GM20431 (cell line): ENCODE measurements at regions not wholly inside any gene's neighbourhood (a gene's known extent, or its start where the extent isn't known, plus 50 kb on each side); places are given as distances from the start of the nearest gene placed in this dataset.
"Not testable (repeated sequence)": the region's sequence is repeated elsewhere in the genome, so short reads cannot be mapped to it uniquely, and the experiment has no call there.

ENCODE experiments used
- in situ Hi-C: fragments of 300-500 bp; cut with MseI, MboI; formaldehyde crosslinking; loops from one replicate; pipeline ENCODE4 v1.15.0; 2020; ENCODE audit warnings: low sequenced_read_pairs; ENCODE audit not compliant: unreplicated experiment

GRCh38 chr11:70583781-70584218 is 185.5 kb downstream of the CTTN start:
- in situ Hi-C loops = no loop called here

GRCh38 chr11:70584498-70585235 is 186.3 kb downstream of the CTTN start:
- in situ Hi-C loops = no loop called here

DNA sequence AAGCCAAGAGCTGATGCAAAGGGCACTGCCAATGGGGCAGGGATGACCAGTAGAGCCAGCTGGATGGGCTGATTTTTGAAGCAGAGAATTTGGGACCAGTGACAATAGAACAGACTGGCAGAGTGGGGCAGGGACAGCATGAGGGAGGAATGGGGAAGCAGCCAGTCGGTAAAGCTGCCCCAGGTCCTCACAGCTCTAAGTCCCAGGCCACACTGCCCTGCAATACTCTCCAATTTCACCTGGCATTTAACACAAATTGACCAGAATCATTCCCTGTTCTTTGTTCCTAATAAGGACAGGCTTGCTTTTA is 186.9 kb downstream of the CTTN start:
- in situ Hi-C loops = no loop called here

- in situ Hi-C loops = no loop called here
Observed at GRCh38 chr11:70586261-70587074, 188.1 kb downstream of the CTTN start.

DNA sequence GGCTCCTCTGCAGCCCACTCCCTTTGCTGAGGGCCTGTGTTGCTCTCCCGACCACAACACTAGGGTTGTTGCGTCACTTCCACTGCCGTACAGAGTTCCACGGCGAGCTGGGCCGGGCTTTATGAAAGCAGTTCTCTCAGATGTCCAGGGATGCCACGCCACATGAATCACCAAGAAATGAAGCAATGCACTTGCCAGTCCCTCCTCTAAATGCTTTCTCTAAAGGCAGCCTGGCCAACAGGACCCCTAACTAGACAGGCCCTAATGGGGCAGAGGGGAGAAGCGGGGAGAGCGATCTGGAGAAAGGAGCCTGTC is 188.7 kb downstream of the CTTN start:
- in situ Hi-C loops = no loop called here

- in situ Hi-C loops = no loop called here
Observed at GRCh38 chr11:70590356-70590991, 192.1 kb downstream of the CTTN start.

GRCh38 chr11:70592641-70593165 is 194.4 kb downstream of the CTTN start:
- in situ Hi-C loops = no loop called here

DNA sequence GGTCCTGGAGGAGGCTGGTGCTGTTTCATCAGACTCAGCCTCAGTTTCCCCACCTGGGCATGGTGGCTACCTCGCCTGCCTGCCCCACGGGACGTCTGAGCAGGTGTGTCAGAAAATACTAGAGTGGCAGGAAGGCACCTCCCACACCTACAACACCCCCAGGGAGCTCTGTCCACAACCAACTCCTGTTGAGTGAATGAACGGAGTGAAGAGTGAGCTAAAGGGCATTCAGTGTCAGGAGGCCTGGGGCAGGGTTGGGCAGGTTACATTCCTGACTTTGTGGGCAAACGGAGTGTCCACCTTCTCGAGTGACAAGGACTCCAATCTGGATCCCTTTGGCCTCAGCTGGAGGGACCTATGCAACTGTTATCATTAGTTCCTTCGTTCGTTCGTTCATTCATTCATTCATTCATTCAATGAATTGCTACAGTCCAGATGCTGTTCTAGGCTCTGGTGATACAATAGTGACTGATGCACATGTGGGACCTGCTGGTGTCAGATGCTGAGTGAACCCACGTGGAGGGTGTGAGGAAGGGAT is 195.2 kb downstream of the CTTN start:
- in situ Hi-C loops = no loop called here

DNA sequence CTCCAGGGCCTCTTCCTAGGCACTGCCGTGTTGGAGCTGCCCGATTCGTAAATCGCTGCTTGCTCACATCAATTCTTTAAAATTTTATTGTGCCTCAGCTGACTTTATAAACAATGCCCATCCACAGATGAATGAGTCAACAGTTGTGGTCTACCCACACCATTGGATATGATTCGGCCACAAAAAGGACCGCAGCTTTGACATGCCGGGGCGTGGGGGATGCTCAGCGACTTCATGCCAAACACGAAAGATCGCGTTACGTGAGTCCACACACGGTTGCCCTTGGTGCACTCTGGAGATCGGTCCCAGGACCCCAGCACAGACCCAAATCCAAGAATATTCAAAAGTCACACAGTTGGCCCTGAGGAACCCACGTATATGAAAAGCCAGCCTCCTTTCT is 195.7 kb downstream of the CTTN start:
- in situ Hi-C loops = no loop called here

- in situ Hi-C loops = no loop called here
Observed at GRCh38 chr11:70594606-70595005, 196.3 kb downstream of the CTTN start.

DNA sequence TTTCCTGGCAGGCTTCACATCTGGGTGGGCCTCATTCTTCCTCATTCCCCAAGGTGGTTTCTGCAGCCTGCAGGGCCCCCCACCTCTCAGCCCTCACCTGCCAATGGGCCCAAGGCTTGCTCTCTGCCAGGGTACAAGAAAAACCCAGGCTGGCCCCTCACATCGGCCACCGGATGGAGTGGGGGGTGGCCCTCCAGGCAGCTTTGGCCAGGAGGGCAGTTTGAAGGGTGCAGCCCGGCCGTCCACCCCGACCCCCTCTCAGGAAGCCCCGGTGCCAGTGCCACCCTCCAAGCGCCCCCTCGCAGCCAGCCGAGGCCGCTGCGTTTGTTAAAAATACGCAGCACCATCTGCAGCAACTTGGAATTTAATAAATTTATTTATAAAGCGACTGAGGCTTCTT is 196.7 kb downstream of the CTTN start:
- in situ Hi-C loops = no loop called here

GRCh38 chr11:70595452-70595851 is 197.1 kb downstream of the CTTN start:
- in situ Hi-C loops = no loop called here

DNA sequence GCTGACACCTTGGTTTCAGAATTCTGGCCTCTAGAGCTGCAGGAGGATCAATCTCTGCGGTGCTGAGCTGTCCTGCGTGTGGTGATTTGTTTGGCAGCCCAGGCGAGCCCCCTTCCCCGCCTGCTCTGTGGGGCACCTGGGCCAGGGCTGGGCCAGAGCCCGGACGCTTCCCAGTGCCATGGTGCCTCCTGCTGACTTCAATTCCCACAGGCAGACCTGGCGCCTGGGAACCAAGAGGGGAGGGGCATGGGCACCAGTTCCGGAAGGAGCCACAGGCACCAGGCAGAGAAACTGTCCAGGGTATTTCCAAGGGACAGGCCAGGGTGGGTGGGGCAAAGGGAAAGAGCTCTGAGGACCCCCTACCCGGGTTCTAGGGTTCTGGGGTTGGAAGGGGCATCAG is 197.8 kb downstream of the CTTN start:
- in situ Hi-C loops = no loop called here

GRCh38 chr11:70597006-70597555 is 198.8 kb downstream of the CTTN start:
- in situ Hi-C loops = no loop called here

DNA sequence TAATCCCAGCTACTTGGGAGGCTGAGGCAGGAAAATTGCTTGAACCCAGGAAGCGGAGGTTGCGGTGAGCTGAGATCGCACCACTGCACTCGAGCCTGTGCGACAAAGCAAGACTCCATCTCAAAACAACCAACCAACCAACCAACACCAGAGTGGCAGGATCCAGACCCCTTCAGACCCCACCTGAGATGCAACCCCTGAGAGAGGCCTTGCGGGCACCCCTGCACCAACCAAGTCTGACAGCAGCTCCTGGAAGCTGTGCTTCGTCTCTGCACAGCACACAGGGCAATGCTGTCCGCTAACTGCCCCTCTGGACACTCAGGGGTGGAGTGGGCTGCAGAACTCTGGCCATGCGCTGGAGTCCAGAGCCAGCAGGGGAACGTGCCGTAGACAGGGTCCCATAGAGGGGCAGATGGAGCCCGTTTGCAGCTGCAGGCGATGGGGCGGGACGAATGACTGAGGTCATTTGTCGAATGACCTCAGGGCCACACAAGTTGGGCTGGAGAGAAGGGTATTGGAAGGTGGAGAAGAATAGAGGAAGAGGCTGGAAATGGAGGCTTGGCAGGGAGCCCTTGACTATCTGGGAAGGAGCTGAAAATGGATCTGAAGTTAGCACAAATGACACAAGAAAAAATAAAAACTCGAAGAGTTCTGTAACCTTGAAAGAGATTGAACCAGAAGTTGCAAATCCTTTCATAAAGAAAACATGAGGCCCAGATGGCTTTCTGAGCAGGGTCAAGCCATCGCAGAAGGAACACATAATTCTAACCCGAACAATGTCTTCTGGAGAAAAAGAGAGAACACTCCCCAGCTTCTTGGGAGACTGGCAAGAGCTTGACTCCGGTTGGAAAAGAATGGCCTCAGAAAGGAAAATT is 199.7 kb downstream of the CTTN start:
- in situ Hi-C loops = no loop called here

DNA sequence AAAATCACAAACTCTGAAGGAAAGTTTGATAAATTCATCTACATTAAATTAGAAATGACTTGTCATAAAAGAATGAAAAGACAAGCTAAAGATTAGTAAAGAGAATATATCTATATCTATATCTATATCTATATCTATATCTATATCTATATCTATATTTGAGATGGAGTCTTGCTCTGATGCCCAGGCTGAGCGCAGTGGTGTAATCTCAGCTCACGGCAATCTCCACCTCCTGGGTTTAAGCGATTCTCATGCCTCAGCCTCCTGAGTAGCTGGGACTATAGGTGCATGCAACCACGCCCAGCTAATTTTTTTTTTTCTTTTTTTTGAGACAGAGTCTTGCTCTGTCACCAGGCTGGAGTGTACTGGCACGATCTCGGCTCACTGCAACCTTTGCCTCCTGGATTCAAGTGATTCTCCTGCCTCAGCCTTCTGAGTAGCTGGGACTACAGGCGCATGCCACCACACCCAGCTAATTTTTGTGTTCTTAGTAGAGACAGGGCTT is 202.6 kb downstream of the CTTN start:
- in situ Hi-C loops = not testable (repeated sequence)

- in situ Hi-C loops = no loop called here
Observed at GRCh38 chr11:70601861-70602538, 203.7 kb downstream of the CTTN start.

DNA sequence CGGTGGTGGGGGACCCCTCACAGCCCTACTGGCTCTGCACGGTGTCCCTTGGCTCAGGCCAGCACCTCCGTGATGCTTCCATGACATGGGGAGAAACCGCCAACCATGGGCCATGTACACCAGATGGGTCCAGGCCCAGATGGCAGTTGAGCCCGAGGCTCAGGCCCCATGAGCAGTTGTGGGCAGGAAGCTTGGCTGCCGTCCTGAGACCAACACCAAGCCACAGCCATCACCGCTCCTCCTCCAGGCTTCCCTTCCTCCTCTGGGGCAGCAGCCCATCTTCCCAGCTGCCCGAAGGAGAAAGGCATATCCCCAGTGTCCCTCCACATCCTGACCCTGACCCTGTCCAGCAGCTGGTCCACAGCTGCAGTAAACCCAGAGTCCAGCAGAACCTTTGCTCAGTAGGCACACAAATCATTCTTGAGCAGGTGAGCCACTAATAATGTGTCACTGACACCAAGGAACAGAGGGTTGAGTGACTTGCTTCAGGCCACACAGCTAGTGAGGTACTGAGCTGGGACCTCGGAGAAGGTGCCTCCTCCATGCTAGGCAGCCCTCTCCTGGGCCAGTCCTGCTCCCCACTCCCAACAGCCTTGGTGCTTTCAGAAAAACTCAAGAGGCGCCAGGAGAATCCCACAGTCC is 204.9 kb downstream of the CTTN start:
- in situ Hi-C loops = no loop called here
